ENCODE measurements at regions not wholly inside any gene's neighbourhood (a gene's known extent, or its start where the extent isn't known, plus 50 kb on each side); places are given as distances from the start of the nearest gene placed in this dataset.

GRCh38 chr1:176384841-176385240 lies 78.1 kb upstream of the PAPPA2 start:
- in situ Hi-C loops (cut with MboI) (no loop called here), intact Hi-C loops (cut with micrococcal nuclease) (no loop called here)
- Histone ChIP-seq H2AFZ (ENCODE audit: low read depth, low read length) (no peak overlapping the region), H3K4me3 (no peak overlapping the region), H3K9me1 (ENCODE audit: control insufficient read depth, insufficient read depth, low read length) (no peaks in the 10 kb centered on the region), H3K4me2 (ENCODE audit: insufficient read depth, low read length) (no peak overlapping the region), H3K4me1 (replicated peaks in 1 of 2; ENCODE audit: control insufficient read depth in 2 of 2, insufficient read depth in 2 of 2, low read length in 2 of 2) (no peaks in the 10 kb centered on the region), H3K9ac (ENCODE audit: insufficient read depth in 1 of 2, low read depth in 2 of 2, low read length in 2 of 2) (no peak overlapping the region), H3K27ac (ENCODE audit: extremely low read depth, low read depth, low read length) (no peak overlapping the region), H3K27me3 (ENCODE audit: control insufficient read depth in 2 of 2, insufficient read depth in 2 of 2, low read length in 2 of 2) (no peaks in the 10 kb centered on the region), H3K79me2 (ENCODE audit: control insufficient read depth, insufficient read depth, low read length) (no peaks in the 10 kb centered on the region), H4K20me1 (replicated peaks; ENCODE audit: control insufficient read depth, insufficient read depth, low read length) (no peaks in the 10 kb centered on the region), H3K9me3 (replicated peaks; ENCODE audit: control insufficient read depth, insufficient read depth, low read depth, low read length) (no peaks in the 10 kb centered on the region), H3K36me3 (ENCODE audit: control insufficient read depth, insufficient read depth, low read length) (no peaks in the 10 kb centered on the region)
- FAIRE-seq (no peak), DNase-seq (ENCODE audit: extremely low read depth in 1 of 4, low spot score in 3 of 4) (no peak), ATAC-seq (no peak)
- ChIA-PET CTCF (ENCODE audit: low intra/inter-chr PET ratio) (no interaction called here), POLR2A (no interaction called here)
- TF ChIP-seq POLR2H (tag; IDR thresholded peaks at IDR 0.05; ENCODE audit: low read depth) (no peak), GABPB2 (CRISPR knock-in tag; conservative IDR thresholded peaks at IDR 0.05) (no peak), TRIM24 (IDR thresholded peaks at IDR 0.05) (no peak), L3MBTL2 (IDR thresholded peaks at IDR 0.05) (no peak), NR2F6 (CRISPR knock-in tag; IDR thresholded peaks at IDR 0.05) (no peak), RBFOX2 (IDR thresholded peaks at IDR 0.05; ENCODE audit: low read depth, low read length) (no peak), NFE2L1 (tag; IDR thresholded peaks at IDR 0.05; ENCODE audit: borderline replicate concordance, low read depth) (no peak), ARID3B (CRISPR knock-in tag; IDR thresholded peaks at IDR 0.05; ENCODE audit: borderline replicate concordance) (no peak), HNRNPUL1 (IDR thresholded peaks at IDR 0.05; ENCODE audit: low read length) (no peak), NFIC (IDR thresholded peaks at IDR 0.05) (no peak), ZNF24 (IDR thresholded peaks at IDR 0.05) (no peak), POLR2G (IDR thresholded peaks at IDR 0.05; ENCODE audit: low read depth, low read length) (no peak), HIVEP1 (CRISPR knock-in tag; IDR thresholded peaks at IDR 0.05) (no peak), FOXJ2 (tag; IDR thresholded peaks at IDR 0.05) (no peak)
- BruUV-seq (replicated peaks): no TSS peak
